HepG2 (cell line): ENCODE measurements at regions not wholly inside any gene's neighbourhood (a gene's known extent, or its start where the extent isn't known, plus 50 kb on each side); places are given as distances from the start of the nearest gene placed in this dataset.

Experiments used
- ATAC-seq: fragments of 200-7000 bp; cut with Tn5 transposase; 3 replicates; pipeline ENCODE4 v1.9.1; 2020; ENCODE audit warnings: mild to moderate bottlenecking, moderate library complexity
- BruUV-seq: library from RNA; stranded (reverse); fragments of 400-500 nt; replicated peaks from 2 replicates; lab custom pipeline; 2021; lab: Mats Ljungman, UMichigan
- CTCF ChIA-PET: fragments of 300-600 bp; formaldehyde crosslinking; extraction: SDS; loops from one replicate; lab custom pipeline; 2021; ENCODE audit warnings: low total read pairs, inconsistent platforms, low intra/inter-chr PET ratio; lab: Yijun Ruan, JAX
- POLR2A ChIA-PET: fragments of 350-600 bp; sonication (Branson Sonifier 250); formaldehyde crosslinking; loops from one replicate; lab custom pipeline; 2020; ENCODE audit warnings: antibody characterized with exemption, inconsistent platforms; lab: Yijun Ruan, JAX
- DNase-seq: peaks from one replicate; pipeline ENCODE4 v3.0.0-alpha.2; 2015; ENCODE audit warnings: low spot score
- FAIRE-seq: peaks from 3 replicates; lab custom pipeline; 2011; peaks lifted over from hg19 to GRCh38; lab: Jason Lieb, UNC
- H2AFZ ChIP-seq: one replicate; pipeline ENCODE4 v1.6.1; 2011; ENCODE audit warnings: low read length, inconsistent platforms
- H3K27ac ChIP-seq: fragments of 300-600 bp; 3 replicates; pipeline ENCODE4 v1.8.0; 2011; ENCODE audit warnings: mixed run types, mild to moderate bottlenecking, mixed read lengths, low read length, inconsistent platforms; ENCODE audit not compliant: insufficient read depth; ENCODE audit errors: extremely low read length
- H3K27me3 ChIP-seq, 2 experiments: fragments of 200-600 bp in 1 of 2; 2 replicates in 1 of 2; 3 replicates in 1 of 2; pipeline versions ENCODE4 v1.6.0 to v1.8.0; 2011; ENCODE audit warnings: low read length in 2 of 2, mild to moderate bottlenecking in 2 of 2, moderate library complexity in 2 of 2, inconsistent platforms in 1 of 2; ENCODE audit not compliant: insufficient read depth in 2 of 2, control insufficient read depth in 1 of 2
- H3K36me3 ChIP-seq, 2 experiments: fragments of 200-600 bp in 1 of 2; replicated peaks in 1 of 2; 2 replicates in 1 of 2; 3 replicates in 1 of 2; pipeline versions ENCODE4 v1.5.1 to v1.8.0; 2011; ENCODE audit warnings: low read length in 2 of 2, inconsistent platforms in 1 of 2; ENCODE audit not compliant: insufficient read depth in 2 of 2, control insufficient read depth in 1 of 2
- H3K4me1 ChIP-seq: 2 replicates; pipeline ENCODE4 v1.5.1; 2012; ENCODE audit warnings: low read length, inconsistent platforms; ENCODE audit not compliant: insufficient read depth
- H3K4me2 ChIP-seq: 2 replicates; pipeline ENCODE4 v1.6.0; 2011; ENCODE audit warnings: low read depth, low read length, inconsistent platforms
- H3K4me3 ChIP-seq, 3 experiments: fragments of 200-600 bp in 1 of 3; sonication (generic), shearing (Covaris generic) in 1 of 3; replicated peaks in 1 of 3; 2 replicates each; pipeline ENCODE4 v1.5.1; 2011 to 2016; ENCODE audit warnings: low read length in 3 of 3, inconsistent platforms in 2 of 3, low read depth in 2 of 3, mild to moderate bottlenecking in 2 of 3, control low read depth in 1 of 3, mixed read lengths in 1 of 3; ENCODE audit not compliant: insufficient read depth in 1 of 3
- H3K79me2 ChIP-seq: one replicate; pipeline ENCODE4 v1.6.1; 2011; ENCODE audit warnings: low read length, inconsistent platforms; ENCODE audit not compliant: insufficient read depth
- H3K9ac ChIP-seq: 2 replicates; pipeline ENCODE4 v1.6.0; 2011; ENCODE audit warnings: mild to moderate bottlenecking, low read depth, low read length, inconsistent platforms; ENCODE audit not compliant: insufficient read depth
- H3K9me3 ChIP-seq: 2 replicates; pipeline ENCODE4 v1.5.1; 2012; ENCODE audit warnings: mild to moderate bottlenecking, low read length
- H4K20me1 ChIP-seq: 2 replicates; pipeline ENCODE4 v1.6.0; 2011; ENCODE audit warnings: inconsistent platforms, mild to moderate bottlenecking, low read length, moderate library complexity; ENCODE audit not compliant: insufficient read depth
- GFI1 ChIP-seq: sonication (generic); formaldehyde crosslinking; IDR thresholded peaks from 2 replicates; pipeline ENCODE4 v1.5.0; 2020; ENCODE audit warnings: missing genetic modification reagents, mild to moderate bottlenecking, borderline replicate concordance
- HDAC1 ChIP-seq: sonication (generic); formaldehyde crosslinking; IDR thresholded peaks from 2 replicates; pipeline ENCODE4 v1.5.1; 2020; ENCODE audit warnings: mild to moderate bottlenecking, missing genetic modification reagents
- HMG20B ChIP-seq: conservative IDR thresholded peaks from 2 replicates; pipeline ENCODE4 v1.6.1; 2016; ENCODE audit warnings: missing genetic modification reagents, missing compliant biosample characterization
- NR2F1 ChIP-seq, 2 experiments: fragments of 450-650 bp in 1 of 2; formaldehyde crosslinking in 1 of 2; IDR thresholded peaks; 2 replicates each; pipeline versions ENCODE4 v1.5.0 to v1.6.1; 2016 to 2020; ENCODE audit warnings: mild to moderate bottlenecking in 1 of 2, missing compliant biosample characterization in 1 of 2, missing genetic modification reagents in 1 of 2, moderate library complexity in 1 of 2
- RFXANK ChIP-seq: IDR thresholded peaks from 2 replicates; pipeline ENCODE4 v1.6.1; 2016
- STAG1 ChIP-seq: sonication (generic); formaldehyde crosslinking; IDR thresholded peaks from 2 replicates; pipeline ENCODE4 v1.4.0; 2020; ENCODE audit warnings: missing genetic modification reagents
- TP53 ChIP-seq: sonication (generic); formaldehyde crosslinking; conservative IDR thresholded peaks from 2 replicates; pipeline ENCODE4 v1.4.0; 2020; ENCODE audit warnings: missing genetic modification reagents
- ZNF44 ChIP-seq: sonication (generic); formaldehyde crosslinking; IDR thresholded peaks from 2 replicates; pipeline ENCODE4 v1.5.1; 2020; ENCODE audit warnings: mild to moderate bottlenecking, missing genetic modification reagents
- ZNF441 ChIP-seq: sonication (generic); formaldehyde crosslinking; IDR thresholded peaks from 2 replicates; pipeline ENCODE4 v1.7.0; 2021; ENCODE audit warnings: missing genetic modification reagents, borderline replicate concordance
- ZNF557 ChIP-seq: sonication (generic); formaldehyde crosslinking; IDR thresholded peaks from 2 replicates; pipeline ENCODE4 v1.4.0; 2020; ENCODE audit warnings: missing genetic modification reagents
- ZNF574 ChIP-seq: sonication (generic); formaldehyde crosslinking; IDR thresholded peaks from 2 replicates; pipeline ENCODE4 v1.4.0; 2020; ENCODE audit warnings: missing genetic modification reagents
- ZSCAN25 ChIP-seq: sonication (generic); formaldehyde crosslinking; IDR thresholded peaks from 2 replicates; pipeline ENCODE4 v1.8.0; 2022; ENCODE audit warnings: mild to moderate bottlenecking, missing genetic modification reagents
- WGBS: methylation state at CpG from one replicate; pipeline ENCODE4 v1.1.6; 2017; ENCODE audit warnings: low lambda C conversion rate; 5-methylcytosine and 5-hydroxymethylcytosine counted together
- in situ Hi-C: cut with HindIII; loops from 2 replicates; pipeline ENCODE4 v1.10.0; 2017; ENCODE audit warnings: low pct_unique_long_range_greater_than_20kb; ENCODE audit not compliant: extremely low pct_ligation_motif_present
- intact Hi-C: fragments of 100-400 bp; cut with micrococcal nuclease; formaldehyde crosslinking; loops from one replicate; pipeline ENCODE4 v1.10.0; 2022; ENCODE audit not compliant: unreplicated experiment
- TF ChIP-seq, protein P1 (sequence below): sonication (generic); formaldehyde crosslinking; IDR thresholded peaks from 2 replicates; pipeline ENCODE4 v1.9.0; 2021; ENCODE audit warnings: mild to moderate bottlenecking, missing genetic modification reagents
- TF ChIP-seq, protein P2 (sequence below): sonication (generic); formaldehyde crosslinking; IDR thresholded peaks from 2 replicates; pipeline ENCODE4 v1.8.0; 2022; ENCODE audit warnings: mild to moderate bottlenecking, missing genetic modification reagents, moderate library complexity

DNA sequence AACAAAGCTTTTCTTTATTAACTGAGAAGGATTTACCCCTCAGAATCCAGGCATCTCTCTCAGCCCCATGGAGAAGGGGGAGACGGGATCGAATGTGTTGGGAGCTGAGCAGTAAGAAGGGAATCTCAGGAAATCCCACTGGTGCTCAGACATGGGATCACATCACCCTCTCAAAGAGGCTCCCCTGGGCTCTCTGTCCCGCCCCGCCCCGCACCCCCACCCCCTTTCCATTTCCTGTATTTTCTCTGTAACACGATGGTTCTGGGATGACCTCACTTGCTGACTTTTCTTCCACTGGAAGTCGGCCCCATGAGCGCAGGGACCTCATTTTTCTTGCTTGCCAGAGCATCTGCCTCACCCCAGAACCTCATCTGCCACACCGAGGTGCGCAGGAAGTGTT lies 96.7 kb upstream of the SLC22A11 start:
- no peak overlapping the region for H3K4me2 ChIP-seq
- FAIRE-seq, result no peak

More for the DNA sequence above, 96.7 kb upstream of the SLC22A11 start:
- H3K27ac ChIP-seq, result no peak overlapping the region
- TF ChIP-seq NR2F1 (CRISPR knock-in tag; IDR thresholded peaks at IDR 0.05) (no peak), HMG20B (CRISPR knock-in tag) (no peak), ZNF574 (CRISPR knock-in tag) (no peak), GFI1 (no peak), ZSCAN25 (CRISPR knock-in tag) (no peak), HDAC1 (no peak), ZNF441 (no peak), TP53 (CRISPR knock-in tag) (no peak), STAG1 (CRISPR knock-in tag) (no peak), RFXANK (CRISPR knock-in tag) (no peak), ZNF557 (CRISPR knock-in tag) (no peak), ZNF44 (CRISPR knock-in tag) (no peak)
- TF ChIP-seq, protein P1, sequence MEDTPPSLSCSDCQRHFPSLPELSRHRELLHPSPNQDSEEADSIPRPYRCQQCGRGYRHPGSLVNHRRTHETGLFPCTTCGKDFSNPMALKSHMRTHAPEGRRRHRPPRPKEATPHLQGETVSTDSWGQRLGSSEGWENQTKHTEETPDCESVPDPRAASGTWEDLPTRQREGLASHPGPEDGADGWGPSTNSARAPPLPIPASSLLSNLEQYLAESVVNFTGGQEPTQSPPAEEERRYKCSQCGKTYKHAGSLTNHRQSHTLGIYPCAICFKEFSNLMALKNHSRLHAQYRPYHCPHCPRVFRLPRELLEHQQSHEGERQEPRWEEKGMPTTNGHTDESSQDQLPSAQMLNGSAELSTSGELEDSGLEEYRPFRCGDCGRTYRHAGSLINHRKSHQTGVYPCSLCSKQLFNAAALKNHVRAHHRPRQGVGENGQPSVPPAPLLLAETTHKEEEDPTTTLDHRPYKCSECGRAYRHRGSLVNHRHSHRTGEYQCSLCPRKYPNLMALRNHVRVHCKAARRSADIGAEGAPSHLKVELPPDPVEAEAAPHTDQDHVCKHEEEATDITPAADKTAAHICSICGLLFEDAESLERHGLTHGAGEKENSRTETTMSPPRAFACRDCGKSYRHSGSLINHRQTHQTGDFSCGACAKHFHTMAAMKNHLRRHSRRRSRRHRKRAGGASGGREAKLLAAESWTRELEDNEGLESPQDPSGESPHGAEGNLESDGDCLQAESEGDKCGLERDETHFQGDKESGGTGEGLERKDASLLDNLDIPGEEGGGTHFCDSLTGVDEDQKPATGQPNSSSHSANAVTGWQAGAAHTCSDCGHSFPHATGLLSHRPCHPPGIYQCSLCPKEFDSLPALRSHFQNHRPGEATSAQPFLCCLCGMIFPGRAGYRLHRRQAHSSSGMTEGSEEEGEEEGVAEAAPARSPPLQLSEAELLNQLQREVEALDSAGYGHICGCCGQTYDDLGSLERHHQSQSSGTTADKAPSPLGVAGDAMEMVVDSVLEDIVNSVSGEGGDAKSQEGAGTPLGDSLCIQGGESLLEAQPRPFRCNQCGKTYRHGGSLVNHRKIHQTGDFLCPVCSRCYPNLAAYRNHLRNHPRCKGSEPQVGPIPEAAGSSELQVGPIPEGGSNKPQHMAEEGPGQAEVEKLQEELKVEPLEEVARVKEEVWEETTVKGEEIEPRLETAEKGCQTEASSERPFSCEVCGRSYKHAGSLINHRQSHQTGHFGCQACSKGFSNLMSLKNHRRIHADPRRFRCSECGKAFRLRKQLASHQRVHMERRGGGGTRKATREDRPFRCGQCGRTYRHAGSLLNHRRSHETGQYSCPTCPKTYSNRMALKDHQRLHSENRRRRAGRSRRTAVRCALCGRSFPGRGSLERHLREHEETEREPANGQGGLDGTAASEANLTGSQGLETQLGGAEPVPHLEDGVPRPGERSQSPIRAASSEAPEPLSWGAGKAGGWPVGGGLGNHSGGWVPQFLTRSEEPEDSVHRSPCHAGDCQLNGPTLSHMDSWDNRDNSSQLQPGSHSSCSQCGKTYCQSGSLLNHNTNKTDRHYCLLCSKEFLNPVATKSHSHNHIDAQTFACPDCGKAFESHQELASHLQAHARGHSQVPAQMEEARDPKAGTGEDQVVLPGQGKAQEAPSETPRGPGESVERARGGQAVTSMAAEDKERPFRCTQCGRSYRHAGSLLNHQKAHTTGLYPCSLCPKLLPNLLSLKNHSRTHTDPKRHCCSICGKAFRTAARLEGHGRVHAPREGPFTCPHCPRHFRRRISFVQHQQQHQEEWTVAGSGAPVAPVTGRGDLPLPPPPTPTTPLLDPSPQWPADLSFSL, result no peak
- TF ChIP-seq, protein P2, sequence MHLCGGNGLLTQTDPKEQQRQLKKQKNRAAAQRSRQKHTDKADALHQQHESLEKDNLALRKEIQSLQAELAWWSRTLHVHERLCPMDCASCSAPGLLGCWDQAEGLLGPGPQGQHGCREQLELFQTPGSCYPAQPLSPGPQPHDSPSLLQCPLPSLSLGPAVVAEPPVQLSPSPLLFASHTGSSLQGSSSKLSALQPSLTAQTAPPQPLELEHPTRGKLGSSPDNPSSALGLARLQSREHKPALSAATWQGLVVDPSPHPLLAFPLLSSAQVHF (CRISPR knock-in tag), result no peak
- no peak overlapping the region for H3K9ac ChIP-seq
- H3K36me3 ChIP-seq, result no peaks in the 10 kb centered on the region
- ChIA-PET CTCF (no interaction called here), POLR2A (no interaction called here)
- H3K79me2 ChIP-seq, result no peaks in the 10 kb centered on the region
- 22% methylated on average over 10 of the region's 10 CpGs for WGBS
- ATAC-seq (no peak), DNase-seq (no peak)
- intact Hi-C loops (no loop called here), in situ Hi-C loops (no loop called here)
- H3K4me1 ChIP-seq, result no peaks in the 10 kb centered on the region
- H3K9me3 ChIP-seq, result no peaks in the 10 kb centered on the region
- no peaks in the 10 kb centered on the region for H4K20me1 ChIP-seq
- no peak overlapping the region for H3K4me3 ChIP-seq
- no TSS peak for BruUV-seq
- H3K27me3 ChIP-seq, result peaks cover 3 to 47% of the 10 kb centered on the region in 2 experiments; a peak in 3 of 5 replicates
- no peak overlapping the region for H2AFZ ChIP-seq
